Embryonic facial prominence (tissue), 1 donor: ENCODE measurements at regions not wholly inside any gene's neighbourhood (a gene's known extent, or its start where the extent isn't known, plus 50 kb on each side); places are given as distances from the start of the nearest gene placed in this dataset.

Source experiments
- DNase-seq: peaks from one replicate; pipeline ENCODE4 v3.0.0-alpha.2; 2016; ENCODE audit errors: extremely low spot score

GRCh38 chr22:26846076-26846475, 188.7 kb downstream of the MIAT start:
- DNase-seq, result no peak

- no peak for DNase-seq
Measured at GRCh38 chr22:26846645-26847044, 189.3 kb downstream of the MIAT start.

GRCh38 chr22:26847046-26847445, 189.7 kb downstream of the MIAT start:
- no peak for DNase-seq

GRCh38 chr22:26847816-26848215, 190.4 kb downstream of the MIAT start:
- DNase-seq, result no peak

- no peak for DNase-seq
Measured at GRCh38 chr22:26848244-26848920, 191.0 kb downstream of the MIAT start.

- DNase-seq, result no peak
Measured at GRCh38 chr22:26849575-26849974, 192.2 kb downstream of the MIAT start.

GRCh38 chr22:26851125-26851524, 193.7 kb downstream of the MIAT start:
- DNase-seq, result no peak

- no peak for DNase-seq
Measured at GRCh38 chr22:26852176-26852575, 194.8 kb downstream of the MIAT start.

GRCh38 chr22:26853071-26853470, 195.7 kb downstream of the MIAT start:
- no peak for DNase-seq

GRCh38 chr22:26853495-26853894, 196.1 kb downstream of the MIAT start:
- no peak for DNase-seq

GRCh38 chr22:26857169-26857568, 199.8 kb downstream of the MIAT start:
- no peak for DNase-seq

GRCh38 chr22:26860301-26860700, 202.9 kb downstream of the MIAT start:
- no peak for DNase-seq

- DNase-seq, result no peak
Measured at GRCh38 chr22:26865021-26865420, 207.6 kb downstream of the MIAT start.

GRCh38 chr22:26883393-26883792, 226.0 kb downstream of the MIAT start:
- DNase-seq, result no peak

GRCh38 chr22:26884921-26885320, 227.5 kb downstream of the MIAT start:
- DNase-seq, result no peak

GRCh38 chr22:26885441-26886261, 228.3 kb downstream of the MIAT start:
- no peak for DNase-seq

GRCh38 chr22:26887456-26887855, 230.1 kb downstream of the MIAT start:
- no peak for DNase-seq

GRCh38 chr22:26887916-26888315, 230.5 kb downstream of the MIAT start:
- no peak for DNase-seq

GRCh38 chr22:26888887-26889286, 231.5 kb downstream of the MIAT start:
- DNase-seq, result no peak

GRCh38 chr22:26889802-26890201, 232.4 kb downstream of the MIAT start:
- DNase-seq, result no peak

GRCh38 chr22:26890870-26891269, 233.5 kb downstream of the MIAT start:
- DNase-seq, result no peak

GRCh38 chr22:26891429-26891828, 234.0 kb downstream of the MIAT start:
- no peak for DNase-seq
